Fibroblast of mammary gland (primary cell): ENCODE measurements at regions not wholly inside any gene's neighbourhood (a gene's known extent, or its start where the extent isn't known, plus 50 kb on each side); places are given as distances from the start of the nearest gene placed in this dataset.

Experiments
- DNase-seq: peaks from one replicate; pipeline ENCODE4 v3.0.0-alpha.2; 2010; ENCODE audit warnings: low read depth
- H3K4me3 ChIP-seq: 2 replicates; pipeline ENCODE4 v1.5.1; 2011; ENCODE audit warnings: low read depth, mild to moderate bottlenecking, low read length, moderate library complexity; ENCODE audit not compliant: control insufficient read depth
- TF ChIP-seq, protein P1 (sequence below): conservative IDR thresholded peaks from 2 replicates; pipeline ENCODE4 v1.5.1; 2011; ENCODE audit warnings: low read depth, low read length, inconsistent platforms; ENCODE audit not compliant: control insufficient read depth, insufficient read depth

- no peak overlapping the region for H3K4me3 ChIP-seq
- no peak for DNase-seq
- TF ChIP-seq, protein P1, sequence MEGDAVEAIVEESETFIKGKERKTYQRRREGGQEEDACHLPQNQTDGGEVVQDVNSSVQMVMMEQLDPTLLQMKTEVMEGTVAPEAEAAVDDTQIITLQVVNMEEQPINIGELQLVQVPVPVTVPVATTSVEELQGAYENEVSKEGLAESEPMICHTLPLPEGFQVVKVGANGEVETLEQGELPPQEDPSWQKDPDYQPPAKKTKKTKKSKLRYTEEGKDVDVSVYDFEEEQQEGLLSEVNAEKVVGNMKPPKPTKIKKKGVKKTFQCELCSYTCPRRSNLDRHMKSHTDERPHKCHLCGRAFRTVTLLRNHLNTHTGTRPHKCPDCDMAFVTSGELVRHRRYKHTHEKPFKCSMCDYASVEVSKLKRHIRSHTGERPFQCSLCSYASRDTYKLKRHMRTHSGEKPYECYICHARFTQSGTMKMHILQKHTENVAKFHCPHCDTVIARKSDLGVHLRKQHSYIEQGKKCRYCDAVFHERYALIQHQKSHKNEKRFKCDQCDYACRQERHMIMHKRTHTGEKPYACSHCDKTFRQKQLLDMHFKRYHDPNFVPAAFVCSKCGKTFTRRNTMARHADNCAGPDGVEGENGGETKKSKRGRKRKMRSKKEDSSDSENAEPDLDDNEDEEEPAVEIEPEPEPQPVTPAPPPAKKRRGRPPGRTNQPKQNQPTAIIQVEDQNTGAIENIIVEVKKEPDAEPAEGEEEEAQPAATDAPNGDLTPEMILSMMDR, result no peak
Measured at GRCh38 chr11:127424661-127425060, 424.1 kb upstream of the KIRREL3 start.

GRCh38 chr11:127420139-127420538 is 419.6 kb upstream of the KIRREL3 start:
- TF ChIP-seq, protein P1, result no peak
- H3K4me3 ChIP-seq, result no peak overlapping the region
- DNase-seq, result no peak

DNA sequence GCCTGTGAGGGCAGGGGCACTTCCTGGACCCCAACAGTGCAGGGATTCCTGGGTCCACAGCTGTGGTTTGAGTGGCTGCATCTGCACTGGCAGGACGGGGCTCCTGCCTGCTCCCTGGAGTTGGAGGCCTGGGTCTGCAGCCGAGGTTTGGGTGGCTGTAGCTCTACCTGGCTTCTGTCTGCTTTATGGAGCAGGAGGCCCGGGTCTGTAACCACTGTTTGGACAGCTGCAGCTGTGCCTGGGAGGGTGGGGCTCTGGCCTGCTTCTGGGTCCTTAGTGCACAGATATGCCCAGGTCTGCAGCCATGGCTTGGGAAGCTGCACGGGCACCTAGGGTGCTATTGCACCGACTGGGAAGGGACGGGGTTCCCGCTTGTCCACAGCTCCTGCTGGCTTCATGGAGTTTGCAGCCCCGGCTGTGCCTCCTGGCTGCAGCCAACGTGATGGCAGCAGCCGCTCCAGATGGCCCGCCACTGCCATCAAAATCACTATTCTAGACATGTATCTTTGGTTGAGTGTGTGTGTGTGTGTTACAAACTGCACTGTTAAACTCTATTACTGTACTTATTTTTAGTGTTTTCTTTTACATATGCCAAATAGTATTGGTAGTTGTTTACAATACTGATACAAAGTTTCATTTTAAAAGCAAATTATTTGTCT is 412.3 kb upstream of the KIRREL3 start:
- H3K4me3 ChIP-seq, result no peak overlapping the region
- no peak for DNase-seq
- TF ChIP-seq, protein P1, result no peak

DNA sequence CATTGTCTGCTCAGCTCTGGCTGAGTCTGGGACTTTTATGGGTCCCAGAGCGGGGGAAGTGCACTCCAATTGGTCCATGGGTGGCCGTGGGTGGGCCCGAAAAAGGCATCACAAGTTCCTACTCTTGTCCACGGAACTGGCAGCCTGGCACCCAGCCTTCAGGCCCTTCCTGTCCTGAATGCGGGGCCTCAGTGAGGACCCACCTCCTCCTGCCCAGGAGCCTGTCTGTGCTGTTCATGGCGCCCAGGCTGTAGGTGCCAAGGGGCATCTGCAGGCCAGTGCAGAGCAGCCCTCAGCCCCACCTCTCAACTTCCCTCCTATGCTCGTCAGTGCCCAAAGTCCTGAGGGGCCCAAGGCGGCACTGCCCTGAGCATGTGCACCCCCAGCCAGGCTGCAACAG is 411.7 kb upstream of the KIRREL3 start:
- TF ChIP-seq, protein P1, result no peak

GRCh38 chr11:127411283-127411682 is 410.7 kb upstream of the KIRREL3 start:
- TF ChIP-seq, protein P1, result no peak

More for the DNA sequence above, 411.7 kb upstream of the KIRREL3 start:
- no peak overlapping the region for H3K4me3 ChIP-seq
- DNase-seq, result no peak

DNA sequence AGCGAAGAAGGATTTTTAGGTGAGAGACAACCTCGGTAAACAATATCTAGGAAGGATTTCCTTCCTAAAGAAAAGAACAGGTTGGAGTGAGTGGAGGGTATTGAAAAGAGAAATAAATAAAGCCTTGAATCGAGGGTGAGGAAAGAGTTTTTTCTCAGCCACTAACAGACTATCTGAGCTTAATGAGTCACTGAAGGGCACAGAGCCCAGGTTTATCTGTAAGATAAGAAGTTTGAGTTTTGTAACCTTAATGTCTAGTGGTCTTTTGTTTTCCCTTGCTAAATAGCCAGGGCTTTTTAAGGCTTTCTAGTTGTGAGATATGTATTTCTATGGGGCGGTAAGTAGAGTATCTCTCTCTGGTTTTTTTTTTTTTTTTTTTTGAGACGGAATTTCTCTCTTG is 394.5 kb upstream of the KIRREL3 start:
- no peak for DNase-seq
- H3K4me3 ChIP-seq, result no peak overlapping the region
- TF ChIP-seq, protein P1, result no peak

More at GRCh38 chr11:127411283-127411682, 410.7 kb upstream of the KIRREL3 start:
- no peak overlapping the region for H3K4me3 ChIP-seq
- no peak for DNase-seq

DNA sequence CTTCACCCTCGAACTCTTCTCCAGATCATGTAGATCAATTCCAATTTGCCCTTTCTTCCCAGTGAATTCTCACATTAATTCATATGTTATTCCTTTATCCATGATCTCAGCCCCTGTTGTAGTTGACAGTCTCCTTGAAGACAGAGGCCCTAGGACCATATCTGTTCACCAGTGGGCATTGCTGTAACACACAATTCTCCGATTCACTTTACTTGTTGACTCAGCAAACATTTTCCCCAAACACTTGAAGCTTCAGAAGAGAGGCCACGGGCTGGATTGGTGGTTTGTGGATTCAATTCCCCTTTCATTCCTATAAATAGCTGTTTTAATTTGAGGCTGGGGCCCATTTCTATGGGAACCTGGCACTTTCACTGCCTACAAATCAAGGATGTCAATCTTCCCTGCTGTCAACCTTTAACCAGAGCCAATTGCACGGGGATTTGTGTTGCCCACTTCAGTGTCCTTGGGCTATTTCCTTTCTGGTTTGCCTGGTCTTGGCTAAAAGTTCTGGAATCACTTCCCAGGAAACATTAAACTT is 393.0 kb upstream of the KIRREL3 start:
- no peak overlapping the region for H3K4me3 ChIP-seq
- TF ChIP-seq, protein P1, result no peak
- no peak for DNase-seq
